Neural progenitor cell (in vitro differentiated cells): ENCODE measurements at regions not wholly inside any gene's neighbourhood (a gene's known extent, or its start where the extent isn't known, plus 50 kb on each side); places are given as distances from the start of the nearest gene placed in this dataset.

Source experiments
- DNase-seq: peaks from one replicate; pipeline ENCODE4 v3.0.0-alpha.2; 2016; ENCODE audit warnings: low spot score
- H2AFZ ChIP-seq: fragments of 200-600 bp; sonication (generic); replicated peaks from 2 replicates; pipeline ENCODE4 v1.6.1; 2016; ENCODE audit warnings: antibody characterized with exemption
- H3F3A ChIP-seq: fragments of 200-600 bp; sonication (generic); 2 replicates; pipeline ENCODE4 v1.6.1; 2016; ENCODE audit warnings: antibody characterized with exemption, low read depth
- H3K27ac ChIP-seq: fragments of 200-600 bp; sonication (generic); 2 replicates; pipeline ENCODE4 v1.5.1; 2016; ENCODE audit warnings: mild to moderate bottlenecking
- H3K27me3 ChIP-seq: fragments of 200-600 bp; sonication (generic); 2 replicates; pipeline ENCODE4 v1.6.1; 2016; ENCODE audit warnings: mild to moderate bottlenecking, moderate library complexity
- H3K36me3 ChIP-seq: fragments of 200-600 bp; sonication (generic); 2 replicates; pipeline ENCODE4 v1.5.1; 2016
- H3K4me1 ChIP-seq: fragments of 200-600 bp; sonication (generic); 2 replicates; pipeline ENCODE4 v1.6.1; 2016; ENCODE audit warnings: mixed run types
- H3K4me2 ChIP-seq: fragments of 200-600 bp; sonication (generic); 2 replicates; pipeline ENCODE4 v1.6.1; 2016
- H3K4me3 ChIP-seq: fragments of 200-600 bp; sonication (generic); 2 replicates; pipeline ENCODE4 v1.5.1; 2016
- H3K79me2 ChIP-seq: fragments of 200-600 bp; sonication (generic); 2 replicates; pipeline ENCODE4 v1.6.1; 2016; ENCODE audit warnings: low read depth
- H3K9ac ChIP-seq: fragments of 200-600 bp; sonication (generic); 2 replicates; pipeline ENCODE4 v1.6.1; 2016
- H3K9me3 ChIP-seq: fragments of 200-600 bp; sonication (generic); 2 replicates; pipeline ENCODE4 v1.5.1; 2016; ENCODE audit warnings: low read depth
- H4K20me1 ChIP-seq: fragments of 200-600 bp; sonication (generic); 2 replicates; pipeline ENCODE4 v1.6.1; 2016; ENCODE audit warnings: low read depth
- H3K27ac Mint-ChIP-seq: 3 replicates; pipeline ENCODE4 v1.8.0; 2021; ENCODE audit warnings: mixed read lengths
- H3K27me3 Mint-ChIP-seq: 2 replicates; pipeline ENCODE4 v1.8.0; 2022; ENCODE audit warnings: low read depth, mild to moderate bottlenecking, inconsistent platforms, moderate library complexity, mixed read lengths; ENCODE audit not compliant: insufficient read depth
- H3K36me3 Mint-ChIP-seq: 3 replicates; pipeline ENCODE4 v1.8.0; 2021; ENCODE audit warnings: mixed read lengths
- H3K4me1 Mint-ChIP-seq: 3 replicates; pipeline ENCODE4 v1.8.0; 2021; ENCODE audit warnings: mixed read lengths
- H3K4me3 Mint-ChIP-seq: 3 replicates; pipeline ENCODE4 v1.8.0; 2021; ENCODE audit warnings: mild to moderate bottlenecking, moderate library complexity, mixed read lengths
- H3K9me3 Mint-ChIP-seq: 3 replicates; pipeline ENCODE4 v1.8.0; 2020; ENCODE audit warnings: mixed read lengths
- CTCF ChIP-seq: fragments of 200-600 bp; sonication (generic); IDR thresholded peaks from 2 replicates; pipeline ENCODE4 v1.5.1; 2017; ENCODE audit warnings: antibody characterized with exemption, mild to moderate bottlenecking
- EZH2 ChIP-seq: fragments of 200-600 bp; sonication (generic); IDR thresholded peaks from 2 replicates; pipeline ENCODE4 v1.6.1; 2017; ENCODE audit warnings: antibody characterized with exemption, mild to moderate bottlenecking, moderate library complexity
- EZH2phosphoT487 ChIP-seq: fragments of 200-600 bp; sonication (generic); IDR thresholded peaks from 2 replicates; pipeline ENCODE4 v1.6.1; 2017; ENCODE audit warnings: antibody characterized with exemption

- no peaks in the 10 kb centered on the region for H3K4me1 ChIP-seq
- Mint-ChIP-seq H3K27ac (peak overlapping the region; percentile 89), H3K27me3 (peaks cover 11% of the 10 kb centered on the region)
Observed at GRCh38 chr20:50277460-50278376, 87.1 kb downstream of the CEBPB start.

GRCh38 chr20:50278377-50278683 is 87.7 kb downstream of the CEBPB start:
- Histone ChIP-seq H3F3A (no peaks in the 10 kb centered on the region), H3K36me3 (no peaks in the 10 kb centered on the region), H3K27ac (no peak overlapping the region), H4K20me1 (no peaks in the 10 kb centered on the region), H3K79me2 (no peaks in the 10 kb centered on the region), H3K4me1 (no peaks in the 10 kb centered on the region), H3K27me3 (no peaks in the 10 kb centered on the region), H2AFZ (no peak overlapping the region), H3K4me2 (no peak overlapping the region), H3K9ac (no peak overlapping the region), H3K9me3 (no peaks in the 10 kb centered on the region), H3K4me3 (no peak overlapping the region)
- Mint-ChIP-seq H3K27ac (peak overlapping the region; percentile 89), H3K9me3 (no peaks in the 10 kb centered on the region), H3K4me1 (peaks cover 8% of the 10 kb centered on the region), H3K36me3 (no peaks in the 10 kb centered on the region), H3K27me3 (peaks cover 13% of the 10 kb centered on the region), H3K4me3 (peak overlapping the region; percentile 30)
- no peak for TF ChIP-seq EZH2
- no peak for TF ChIP-seq CTCF
- TF ChIP-seq EZH2phosphoT487, result no peak
- DNase-seq, result no peak

More at GRCh38 chr20:50277460-50278376, 87.1 kb downstream of the CEBPB start:
- Histone ChIP-seq H3K9ac (no peak overlapping the region), H2AFZ (no peak overlapping the region), H3K27ac (no peak overlapping the region), H3K27me3 (no peaks in the 10 kb centered on the region), H3K4me2 (no peak overlapping the region), H3K9me3 (no peaks in the 10 kb centered on the region), H3K36me3 (no peaks in the 10 kb centered on the region), H3K4me3 (no peak overlapping the region), H4K20me1 (no peaks in the 10 kb centered on the region), H3K79me2 (no peaks in the 10 kb centered on the region), H3F3A (no peaks in the 10 kb centered on the region)
- Mint-ChIP-seq H3K36me3 (no peaks in the 10 kb centered on the region), H3K4me3 (no peak overlapping the region), H3K4me1 (peaks cover 8% of the 10 kb centered on the region), H3K9me3 (no peaks in the 10 kb centered on the region)
- TF ChIP-seq EZH2phosphoT487, result no peak
- no peak for TF ChIP-seq EZH2
- no peak for TF ChIP-seq CTCF
- no peak for DNase-seq

DNA sequence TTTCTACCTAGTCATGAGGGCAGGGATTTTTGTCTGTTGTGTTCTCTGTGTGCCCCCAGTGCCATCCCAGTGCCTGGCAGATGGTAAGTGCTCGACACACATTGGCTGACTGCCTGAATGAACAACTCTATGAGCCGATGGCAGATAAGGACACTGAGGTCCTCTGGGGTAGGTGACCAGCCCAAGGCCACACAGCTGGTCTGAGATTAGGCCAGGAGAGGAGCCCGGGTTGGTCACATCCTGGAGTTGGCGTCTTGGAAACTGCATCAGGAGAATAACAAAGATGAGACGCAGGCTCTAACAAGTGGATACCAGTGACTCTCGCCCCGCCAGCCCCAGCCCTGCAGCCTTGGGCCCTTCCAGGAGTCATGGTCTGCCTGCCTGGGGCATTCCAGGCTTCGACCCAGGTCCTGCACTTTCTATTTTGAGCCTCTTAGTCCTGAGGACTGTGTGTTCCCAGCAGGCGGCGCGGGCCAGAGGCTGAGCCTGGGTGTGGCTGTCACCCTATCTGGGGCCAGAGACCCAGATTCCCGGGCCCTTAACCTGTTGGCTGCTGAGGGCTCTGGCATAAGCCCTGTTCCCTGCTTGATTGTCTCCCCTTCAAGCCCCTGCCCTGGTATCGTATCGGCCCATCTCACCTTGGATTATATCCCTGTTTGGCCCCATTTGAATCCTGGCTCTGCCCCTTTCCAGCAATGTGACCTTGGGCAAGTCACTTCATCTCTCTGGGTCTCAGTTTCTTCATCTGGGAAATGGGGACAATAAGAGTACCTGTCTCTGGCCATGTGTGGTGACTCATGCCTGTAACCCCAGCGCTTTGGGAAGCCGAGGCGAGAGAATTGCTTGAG is 88.3 kb downstream of the CEBPB start:
- Mint-ChIP-seq H3K9me3 (no peaks in the 10 kb centered on the region), H3K4me1 (peaks cover 8% of the 10 kb centered on the region), H3K27ac (peak overlapping the region; percentile 89), H3K27me3 (peaks cover 13% of the 10 kb centered on the region), H3K36me3 (no peaks in the 10 kb centered on the region), H3K4me3 (peak overlapping the region; percentile 30)
- H3K27me3 ChIP-seq, result no peaks in the 10 kb centered on the region
- no peak overlapping the region for H3K4me3 ChIP-seq
- H3K4me2 ChIP-seq, result no peak overlapping the region
- TF ChIP-seq CTCF (no peak), EZH2phosphoT487 (no peak), EZH2 (no peak)
- no peak overlapping the region for H2AFZ ChIP-seq
- no peaks in the 10 kb centered on the region for H3K36me3 ChIP-seq
- no peaks in the 10 kb centered on the region for H3K9me3 ChIP-seq
- no peak for DNase-seq
- H3K27ac ChIP-seq, result no peak overlapping the region
- H3K4me1 ChIP-seq, result no peaks in the 10 kb centered on the region
- H3F3A ChIP-seq, result no peaks in the 10 kb centered on the region
- no peaks in the 10 kb centered on the region for H4K20me1 ChIP-seq
- H3K79me2 ChIP-seq, result no peaks in the 10 kb centered on the region
- H3K9ac ChIP-seq, result no peak overlapping the region
